Endodermal cell (in vitro differentiated cells): ENCODE measurements at regions not wholly inside any gene's neighbourhood (a gene's known extent, or its start where the extent isn't known, plus 50 kb on each side); places are given as distances from the start of the nearest gene placed in this dataset.
"Not testable (repeated sequence)": the region's sequence is repeated elsewhere in the genome, so short reads cannot be mapped to it uniquely, and the experiment has no call there.

Source experiments
- DNase-seq: peaks from one replicate; pipeline ENCODE4 v3.0.0-alpha.2; 2017
- H3K27ac ChIP-seq: 2 replicates; pipeline ENCODE4 v1.5.1; 2013; ENCODE audit warnings: mild to moderate bottlenecking, low read depth, low read length, moderate library complexity
- H3K27me3 ChIP-seq: 2 replicates; pipeline ENCODE4 v1.6.1; 2013; ENCODE audit warnings: mild to moderate bottlenecking, low read length, moderate library complexity; ENCODE audit not compliant: insufficient read depth, control insufficient read depth, poor library complexity, severe bottlenecking
- H3K36me3 ChIP-seq: 2 replicates; pipeline ENCODE4 v1.7.0; 2013; ENCODE audit warnings: mild to moderate bottlenecking, low read length, moderate library complexity; ENCODE audit not compliant: control insufficient read depth, insufficient read depth
- H3K4me1 ChIP-seq: one replicate; pipeline ENCODE4 v1.7.0; 2013; ENCODE audit warnings: low read length; ENCODE audit not compliant: control insufficient read depth, insufficient read depth
- H3K4me3 ChIP-seq: 2 replicates; pipeline ENCODE4 v1.5.1; 2013; ENCODE audit warnings: mild to moderate bottlenecking, low read length, moderate library complexity
- H3K9ac ChIP-seq: 2 replicates; pipeline ENCODE4 v1.6.1; 2013; ENCODE audit warnings: mild to moderate bottlenecking, low read length, moderate library complexity; ENCODE audit not compliant: poor library complexity, severe bottlenecking; ENCODE audit errors: extremely low read depth
- H3K9me3 ChIP-seq: 2 replicates; pipeline ENCODE4 v1.6.1; 2013; ENCODE audit warnings: mild to moderate bottlenecking, low read length, moderate library complexity; ENCODE audit not compliant: control insufficient read depth
- H3K27ac Mint-ChIP-seq: 2 replicates; pipeline ENCODE4 v1.8.0; 2020; ENCODE audit warnings: mixed read lengths
- H3K27me3 Mint-ChIP-seq: 2 replicates; pipeline ENCODE4 v1.8.0; 2021; ENCODE audit warnings: mild to moderate bottlenecking, mixed read lengths; ENCODE audit not compliant: insufficient read depth
- H3K36me3 Mint-ChIP-seq: 2 replicates; pipeline ENCODE4 v1.8.0; 2020; ENCODE audit warnings: low read depth, mixed read lengths
- H3K4me1 Mint-ChIP-seq: 2 replicates; pipeline ENCODE4 v1.8.0; 2020; ENCODE audit warnings: mixed read lengths
- H3K4me3 Mint-ChIP-seq: 2 replicates; pipeline ENCODE4 v1.8.0; 2020; ENCODE audit warnings: mild to moderate bottlenecking, moderate library complexity, mixed read lengths
- H3K9me3 Mint-ChIP-seq: 2 replicates; pipeline ENCODE4 v1.8.0; 2020; ENCODE audit warnings: mild to moderate bottlenecking, mixed read lengths
- CTCF ChIP-seq: fragments of 200-600 bp; sonication (generic); conservative IDR thresholded peaks from 2 replicates; pipeline ENCODE4 v1.5.0; 2021; ENCODE audit warnings: antibody characterized with exemption, mild to moderate bottlenecking
- WGBS, 2 experiments: methylation state at CpG; one replicate each; pipeline versions ENCODE4 v1.1.5 to v1.1.7; 2013; ENCODE audit warnings: missing lambda C conversion rate in 2 of 2, mixed read lengths in 1 of 2; ENCODE audit not compliant: insufficient coverage in 1 of 2, insufficient read length in 1 of 2; 5-methylcytosine and 5-hydroxymethylcytosine counted together

- no peak overlapping the region for H3K4me3 ChIP-seq
- no peaks in the 10 kb centered on the region for H3K36me3 ChIP-seq
- Mint-ChIP-seq H3K4me1 (peaks cover 13% of the 10 kb centered on the region), H3K9me3 (peaks cover 11% of the 10 kb centered on the region), H3K27me3 (no peaks in the 10 kb centered on the region), H3K27ac (no peak overlapping the region), H3K4me3 (no peak overlapping the region), H3K36me3 (no peaks in the 10 kb centered on the region)
- no peak for DNase-seq
- H3K27ac ChIP-seq, result no peak overlapping the region
- no peak overlapping the region for H3K9ac ChIP-seq
- H3K9me3 ChIP-seq, result peaks cover 9% of the 10 kb centered on the region
- H3K27me3 ChIP-seq, result no peaks in the 10 kb centered on the region
- H3K4me1 ChIP-seq, result peaks cover 5% of the 10 kb centered on the region
- TF ChIP-seq CTCF, result no peak
- WGBS, 2 experiments, result 83 to 96% methylated on average over 5 to 9 of the region's 9 CpGs
These were observed 136.3 kb upstream of the ANK3 start for GRCh38 chr10:60525716-60526585.

- DNase-seq, result no peak
- Mint-ChIP-seq H3K4me1 (peaks cover 13% of the 10 kb centered on the region), H3K27me3 (no peaks in the 10 kb centered on the region), H3K9me3 (peaks cover 11% of the 10 kb centered on the region), H3K27ac (no peak overlapping the region), H3K36me3 (no peaks in the 10 kb centered on the region), H3K4me3 (no peak overlapping the region)
- H3K4me1 ChIP-seq, result peaks cover 5% of the 10 kb centered on the region
- no peak overlapping the region for H3K9ac ChIP-seq
- H3K9me3 ChIP-seq, result peaks cover 9% of the 10 kb centered on the region
- no peaks in the 10 kb centered on the region for H3K27me3 ChIP-seq
- TF ChIP-seq CTCF, result no peak
- H3K4me3 ChIP-seq, result no peak overlapping the region
- no peaks in the 10 kb centered on the region for H3K36me3 ChIP-seq
- WGBS, 2 experiments, result 98 to 100% methylated on average over 1 to 4 of the region's 4 CpGs
- H3K27ac ChIP-seq, result no peak overlapping the region
These were observed 134.9 kb upstream of the ANK3 start for GRCh38 chr10:60524541-60524940.

GRCh38 chr10:60523371-60523770 lies 133.7 kb upstream of the ANK3 start:
- Mint-ChIP-seq H3K9me3 (peaks cover 11% of the 10 kb centered on the region), H3K4me1 (peaks cover 17% of the 10 kb centered on the region)
- H3K4me1 ChIP-seq, H3K27ac ChIP-seq, H3K4me3 ChIP-seq, H3K9ac ChIP-seq, H3K36me3 Mint-ChIP-seq, H3K9me3 ChIP-seq, H3K27me3 Mint-ChIP-seq, H3K27me3 ChIP-seq, H3K4me3 Mint-ChIP-seq, DNase-seq, H3K36me3 ChIP-seq, H3K27ac Mint-ChIP-seq: not testable (repeated sequence)
- WGBS, 2 experiments, result no CpG with 5 or more reads among the region's 4 CpGs
